K562 (cell line): ENCODE measurements at regions not wholly inside any gene's neighbourhood (a gene's known extent, or its start where the extent isn't known, plus 50 kb on each side); places are given as distances from the start of the nearest gene placed in this dataset.

Source experiments
- ATAC-seq: fragments of 200-7000 bp; cut with Tn5 transposase; 3 replicates; pipeline ENCODE4 v1.9.1; 2020; ENCODE audit warnings: moderate library complexity
- BruUV-seq: library from RNA; stranded (reverse); fragments of 400-500 nt; replicated peaks from 2 replicates; lab custom pipeline; 2021; lab: Mats Ljungman, UMichigan
- CTCF ChIA-PET: fragments of 300-600 bp; formaldehyde crosslinking; extraction: SDS; loops from one replicate; lab custom pipeline; 2021; ENCODE audit warnings: low intra/inter-chr PET ratio; lab: Yijun Ruan, JAX
- POLR2A ChIA-PET: fragments of 300-600, 350-650 bp; sonication (Branson Sonifier 250); formaldehyde crosslinking; extraction: SDS; loops from one replicate; lab custom pipeline; 2021; ENCODE audit warnings: antibody characterized with exemption, inconsistent platforms; lab: Yijun Ruan, JAX
- DNase-seq, 4 experiments: peaks; one replicate each; pipeline versions ENCODE4 v3.0.0 to v3.0.0-alpha.2; 2011 to 2018; ENCODE audit warnings: low spot score in 3 of 4, mixed read lengths in 3 of 4; ENCODE audit errors: extremely low read depth in 1 of 4
- FAIRE-seq: peaks from 2 replicates; lab custom pipeline; 2011; peaks lifted over from hg19 to GRCh38; lab: Jason Lieb, UNC
- H2AFZ ChIP-seq: 2 replicates; pipeline ENCODE4 v1.6.0; 2011; ENCODE audit warnings: low read depth, low read length, control low read depth, inconsistent platforms
- H3K27ac ChIP-seq: fragments of 200-600 bp; 3 replicates; pipeline ENCODE4 v1.8.0; 2011; ENCODE audit warnings: low read depth, mild to moderate bottlenecking, control low read depth, inconsistent platforms, low read length, moderate library complexity, mixed read lengths; ENCODE audit errors: extremely low read depth
- H3K27me3 ChIP-seq, 2 experiments: fragments of 300-600 bp in 1 of 2; 2 replicates in 1 of 2; 3 replicates in 1 of 2; pipeline versions ENCODE4 v1.6.0 to v1.8.0; 2011; ENCODE audit warnings: inconsistent platforms in 2 of 2, low read length in 2 of 2, mild to moderate bottlenecking in 1 of 2, mixed read lengths in 1 of 2, moderate library complexity in 1 of 2; ENCODE audit not compliant: control insufficient read depth in 2 of 2, insufficient read depth in 2 of 2
- H3K36me3 ChIP-seq: fragments of 300-600 bp; 3 replicates; pipeline ENCODE4 v1.8.0; 2011; ENCODE audit warnings: mild to moderate bottlenecking, low read length, inconsistent platforms; ENCODE audit not compliant: control insufficient read depth, insufficient read depth
- H3K4me1 ChIP-seq, 2 experiments: fragments of 200-600 bp in 1 of 2; replicated peaks in 1 of 2; 2 replicates in 1 of 2; 3 replicates in 1 of 2; pipeline versions ENCODE4 v1.5.1 to v1.8.0; 2011; ENCODE audit warnings: inconsistent platforms in 2 of 2, low read length in 2 of 2, mild to moderate bottlenecking in 1 of 2, mixed read lengths in 1 of 2, moderate library complexity in 1 of 2; ENCODE audit not compliant: control insufficient read depth in 2 of 2, insufficient read depth in 2 of 2
- H3K4me2 ChIP-seq: 2 replicates; pipeline ENCODE4 v1.6.1; 2011; ENCODE audit warnings: low read length, control low read depth, inconsistent platforms, mixed read lengths; ENCODE audit not compliant: insufficient read depth
- H3K4me3 ChIP-seq: fragments of 200-600 bp; sonication (generic), shearing (Covaris generic); 2 replicates; pipeline ENCODE4 v1.5.1; 2016; ENCODE audit warnings: control low read depth, inconsistent platforms
- H3K79me2 ChIP-seq: fragments of 200-600 bp; 3 replicates; pipeline ENCODE4 v1.8.0; 2011; ENCODE audit warnings: low read length, inconsistent platforms; ENCODE audit not compliant: control insufficient read depth, insufficient read depth
- H3K9ac ChIP-seq, 2 experiments: 2 replicates each; pipeline versions ENCODE4 v1.6.0 to v1.6.1; 2011; ENCODE audit warnings: low read depth in 2 of 2, low read length in 2 of 2, control low read depth in 1 of 2, inconsistent platforms in 1 of 2, mild to moderate bottlenecking in 1 of 2, mixed read lengths in 1 of 2; ENCODE audit not compliant: insufficient read depth in 1 of 2
- H3K9me1 ChIP-seq: one replicate; pipeline ENCODE4 v1.6.0; 2011; ENCODE audit warnings: inconsistent platforms, mild to moderate bottlenecking, low read length, moderate library complexity; ENCODE audit not compliant: control insufficient read depth, insufficient read depth
- H3K9me3 ChIP-seq: replicated peaks from 2 replicates; pipeline ENCODE4 v1.5.1; 2011; ENCODE audit warnings: low read depth, low read length, inconsistent platforms; ENCODE audit not compliant: control insufficient read depth, insufficient read depth
- H4K20me1 ChIP-seq: replicated peaks from 2 replicates; pipeline ENCODE4 v1.6.1; 2011; ENCODE audit warnings: low read length, inconsistent platforms, mixed read lengths; ENCODE audit not compliant: control insufficient read depth, insufficient read depth
- CEBPZ ChIP-seq: fragments of 150-350 bp; IDR thresholded peaks from 2 replicates; pipeline ENCODE4 v1.6.1; 2014; ENCODE audit warnings: low read depth, mild to moderate bottlenecking, low read length, borderline replicate concordance
- KLF13 ChIP-seq: fragments of 450-650 bp; IDR thresholded peaks from 2 replicates; pipeline ENCODE4 v1.6.1; 2016; ENCODE audit warnings: missing genetic modification characterization, low read depth, mild to moderate bottlenecking, missing compliant biosample characterization, moderate library complexity, borderline replicate concordance
- NONO ChIP-seq, 2 experiments: fragments of 200-400 bp in 1 of 2; fragments of 450-650 bp in 1 of 2; formaldehyde crosslinking in 1 of 2; IDR thresholded peaks; 2 replicates each; pipeline ENCODE4 v1.6.1; 2017; ENCODE audit warnings: low read depth in 2 of 2, mild to moderate bottlenecking in 2 of 2, moderate library complexity in 2 of 2, low read length in 1 of 2
- NR2C1 ChIP-seq, 2 experiments: fragments of 450-650 bp; IDR thresholded peaks; 2 replicates each; pipeline ENCODE4 v1.6.1; 2017; ENCODE audit warnings: mild to moderate bottlenecking in 2 of 2, antibody characterized with exemption in 1 of 2, inconsistent platforms in 1 of 2, missing compliant biosample characterization in 1 of 2, missing genetic modification characterization in 1 of 2
- RCOR1 ChIP-seq, 2 experiments: IDR thresholded peaks; 2 replicates each; pipeline ENCODE4 v1.6.1; 2012; ENCODE audit warnings: low read depth in 2 of 2, low read length in 2 of 2, borderline replicate concordance in 1 of 2, improper control_type of control experiment in 1 of 2
- SAFB ChIP-seq: fragments of 200-400 bp; formaldehyde crosslinking; IDR thresholded peaks from 2 replicates; pipeline ENCODE4 v1.6.1; 2017; ENCODE audit warnings: low read depth, low read length, borderline replicate concordance
- SAFB2 ChIP-seq: fragments of 200-400 bp; formaldehyde crosslinking; IDR thresholded peaks from 2 replicates; pipeline ENCODE4 v1.6.1; 2018; ENCODE audit warnings: borderline replicate concordance, low read length, low read depth, moderate library complexity; ENCODE audit not compliant: severe bottlenecking
- SNRNP70 ChIP-seq: fragments of 200-400 bp; formaldehyde crosslinking; optimal IDR thresholded peaks from 2 replicates; pipeline ENCODE3; 2017; ENCODE audit warnings: low read depth, low read length
- ZNF445 ChIP-seq: fragments of 250-450 bp; sonication (Bioruptor Pico); IDR thresholded peaks from 2 replicates; pipeline ENCODE4 v1.4.0; 2020; ENCODE audit warnings: low read depth, mild to moderate bottlenecking, moderate library complexity
- ZNF766 ChIP-seq: fragments of 200-800 bp; sonication (Bioruptor generic); conservative IDR thresholded peaks from 2 replicates; pipeline ENCODE4 v1.6.1; 2016; ENCODE audit warnings: missing genetic modification characterization, missing compliant biosample characterization
- ZNF780A ChIP-seq: fragments of 250-450 bp; sonication (Bioruptor Pico); IDR thresholded peaks from 2 replicates; pipeline ENCODE4 v1.5.0; 2021; ENCODE audit warnings: mild to moderate bottlenecking
- whole genome bisulfite sequencing: fragments of 100-300 bp; shearing (Covaris generic); methylation state at CpG from one replicate; pipeline ENCODE4 v1.1.6; 2016; ENCODE audit warnings: low coverage, mixed read lengths; ENCODE audit not compliant: insufficient coverage; ENCODE audit errors: missing lambda C conversion rate; 5-methylcytosine and 5-hydroxymethylcytosine counted together
- in situ Hi-C: fragments of 300-500 bp; cut with MboI; formaldehyde crosslinking; loops from 4 replicates; pipeline ENCODE4 v1.15.0; 2018; ENCODE audit warnings: inconsistent platforms, mixed read lengths
- intact Hi-C: fragments of 100-400 bp; cut with micrococcal nuclease; formaldehyde crosslinking; loops from 2 replicates; pipeline ENCODE4 v1.14.2; 2022
- TF ChIP-seq, protein P1 (sequence below): fragments of 450-650 bp; IDR thresholded peaks from 2 replicates; pipeline ENCODE4 v1.6.1; 2016; ENCODE audit warnings: mild to moderate bottlenecking

GRCh38 chr6:33963136-33963750, 159.4 kb upstream of the MLN start:
- peaks cover 14 to 77% of the 10 kb centered on the region in 2 experiments; a peak in 4 of 5 replicates for H3K27me3 ChIP-seq

More at GRCh38 chr6:33963136-33963750, 159.4 kb upstream of the MLN start:
- in situ Hi-C loops: no loop called here
- H3K9ac ChIP-seq: no peak overlapping the region
- H3K79me2 ChIP-seq: no peaks in the 10 kb centered on the region
- H3K4me2 ChIP-seq: no peak overlapping the region
- TF ChIP-seq NR2C1 (IDR thresholded peaks at IDR 0.05) (no peak), NR2C1 (tag; IDR thresholded peaks at IDR 0.05) (no peak), SNRNP70 (no peak), ZNF780A (CRISPR knock-in tag) (no peak), ZNF766 (CRISPR knock-in tag) (no peak), NONO (IDR thresholded peaks at IDR 0.05; ENCODE audit: low read depth in 2 of 2, low read length in 1 of 2) (no peak), KLF13 (tag) (no peak), ZNF445 (CRISPR knock-in tag) (no peak), SAFB2 (no peak), SAFB (no peak), RCOR1 (IDR thresholded peaks at IDR 0.05; ENCODE audit: borderline replicate concordance in 1 of 2, low read depth in 2 of 2, low read length in 2 of 2) (no peak), CEBPZ (no peak)
- TF ChIP-seq, protein P1, sequence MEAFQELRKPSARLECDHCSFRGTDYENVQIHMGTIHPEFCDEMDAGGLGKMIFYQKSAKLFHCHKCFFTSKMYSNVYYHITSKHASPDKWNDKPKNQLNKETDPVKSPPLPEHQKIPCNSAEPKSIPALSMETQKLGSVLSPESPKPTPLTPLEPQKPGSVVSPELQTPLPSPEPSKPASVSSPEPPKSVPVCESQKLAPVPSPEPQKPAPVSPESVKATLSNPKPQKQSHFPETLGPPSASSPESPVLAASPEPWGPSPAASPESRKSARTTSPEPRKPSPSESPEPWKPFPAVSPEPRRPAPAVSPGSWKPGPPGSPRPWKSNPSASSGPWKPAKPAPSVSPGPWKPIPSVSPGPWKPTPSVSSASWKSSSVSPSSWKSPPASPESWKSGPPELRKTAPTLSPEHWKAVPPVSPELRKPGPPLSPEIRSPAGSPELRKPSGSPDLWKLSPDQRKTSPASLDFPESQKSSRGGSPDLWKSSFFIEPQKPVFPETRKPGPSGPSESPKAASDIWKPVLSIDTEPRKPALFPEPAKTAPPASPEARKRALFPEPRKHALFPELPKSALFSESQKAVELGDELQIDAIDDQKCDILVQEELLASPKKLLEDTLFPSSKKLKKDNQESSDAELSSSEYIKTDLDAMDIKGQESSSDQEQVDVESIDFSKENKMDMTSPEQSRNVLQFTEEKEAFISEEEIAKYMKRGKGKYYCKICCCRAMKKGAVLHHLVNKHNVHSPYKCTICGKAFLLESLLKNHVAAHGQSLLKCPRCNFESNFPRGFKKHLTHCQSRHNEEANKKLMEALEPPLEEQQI: no peak
- no peak overlapping the region for H3K4me3 ChIP-seq
- intact Hi-C loops: no loop called here
- no peaks in the 10 kb centered on the region for H3K36me3 ChIP-seq
- H3K27ac ChIP-seq: no peak overlapping the region
- peaks cover 0 to 6% of the 10 kb centered on the region in 2 experiments; a peak in 1 of 5 replicates for H3K4me1 ChIP-seq
- H3K9me1 ChIP-seq: no peaks in the 10 kb centered on the region
- WGBS: 3% methylated on average over 7 of the region's 7 CpGs
- ChIA-PET CTCF (no interaction called here), POLR2A (interaction anchor here (1.2 kb wide), 1 partner anchor 9 kb away, joined by 4 read pairs; no protein-coding TSS in a partner anchor)
- ATAC-seq (no peak), FAIRE-seq (no peak), DNase-seq (no peak)
- BruUV-seq: no TSS peak
- H2AFZ ChIP-seq: no peak overlapping the region
- H3K9me3 ChIP-seq: no peaks in the 10 kb centered on the region
- peaks cover 25% of the 10 kb centered on the region for H4K20me1 ChIP-seq
